Naive B cell (primary cell): ENCODE measurements at regions not wholly inside any gene's neighbourhood (a gene's known extent, or its start where the extent isn't known, plus 50 kb on each side); places are given as distances from the start of the nearest gene placed in this dataset.

Source experiments
- ATAC-seq, 2 donors: fragments of 150-1000 bp; cut with Tn5 transposase; 2 replicates each; pipeline ENCODE4 v1.10.0; 2021; ENCODE audit warnings: low read depth in 2 of 2, mild to moderate bottlenecking in 2 of 2, moderate library complexity in 2 of 2
- DNase-seq: peaks from one replicate; pipeline ENCODE4 v3.0.0; 2022
- H3K27ac Mint-ChIP-seq, 6 donors: one replicate each; pipeline ENCODE4 v1.8.0; 2020 to 2022; ENCODE audit warnings: mild to moderate bottlenecking in 6 of 6, mixed read lengths in 6 of 6, moderate library complexity in 5 of 6, inconsistent platforms in 2 of 6
- H3K27me3 Mint-ChIP-seq, 3 donors: one replicate each; pipeline ENCODE4 v1.8.0; 2021 to 2022; ENCODE audit warnings: mixed read lengths in 3 of 3, mild to moderate bottlenecking in 1 of 3
- H3K36me3 Mint-ChIP-seq, 2 donors: one replicate each; pipeline ENCODE4 v1.8.0; 2020 to 2022; ENCODE audit warnings: mixed read lengths in 2 of 2, inconsistent platforms in 1 of 2, mild to moderate bottlenecking in 1 of 2
- H3K4me1 Mint-ChIP-seq, 3 donors: one replicate each; pipeline ENCODE4 v1.8.0; 2020 to 2022; ENCODE audit warnings: mixed read lengths in 3 of 3, inconsistent platforms in 1 of 3, mild to moderate bottlenecking in 1 of 3, moderate library complexity in 1 of 3
- H3K4me3 Mint-ChIP-seq, 8 donors: one replicate each; pipeline ENCODE4 v1.8.0; 2020 to 2022; ENCODE audit warnings: mild to moderate bottlenecking in 8 of 8, mixed read lengths in 8 of 8, moderate library complexity in 8 of 8, inconsistent platforms in 2 of 8
- H3K9me3 Mint-ChIP-seq, 7 donors: one replicate each; pipeline ENCODE4 v1.8.0; 2020 to 2022; ENCODE audit warnings: mixed read lengths in 7 of 7, mild to moderate bottlenecking in 5 of 7, inconsistent platforms in 2 of 7, moderate library complexity in 1 of 7

DNA sequence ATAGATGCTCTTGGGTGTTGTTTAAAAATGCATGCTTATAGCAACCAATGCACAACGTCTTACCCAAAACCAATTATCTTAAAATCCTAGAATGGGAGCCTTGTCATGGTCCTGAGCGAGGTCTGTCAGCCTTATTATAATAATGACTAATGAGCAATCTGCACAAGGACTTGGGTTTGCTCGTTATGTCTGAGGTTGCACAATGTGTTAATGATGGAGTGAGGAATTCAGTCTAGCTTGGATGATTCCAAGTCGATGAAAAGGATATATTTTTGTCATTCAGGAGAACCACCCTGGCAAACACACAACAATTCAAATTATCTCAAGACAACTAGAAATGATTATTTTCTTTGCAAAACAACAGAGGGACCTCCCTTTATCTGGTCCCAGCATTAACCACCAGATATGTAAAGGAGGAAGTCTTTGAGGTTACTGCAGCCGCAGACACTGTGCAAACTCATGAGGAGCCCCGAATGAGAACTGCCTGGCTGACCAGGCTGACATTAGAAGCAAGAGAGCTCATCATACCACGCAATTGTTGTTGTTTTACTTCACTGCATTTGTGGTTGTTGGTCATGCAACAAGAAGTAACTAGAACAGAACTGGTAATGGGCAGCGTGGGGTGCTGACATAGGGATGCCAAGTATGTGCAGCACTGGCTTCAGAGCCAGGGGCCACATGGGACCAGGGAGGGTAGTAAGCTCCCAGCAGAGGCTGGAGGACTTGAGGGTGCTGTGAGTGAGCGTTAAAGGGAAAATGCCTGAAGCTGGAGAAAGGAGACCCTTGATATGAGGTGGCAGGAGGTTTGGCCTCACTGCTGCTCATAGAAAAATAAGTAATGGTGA lies 488.3 kb downstream of the CDH26 start:
- Mint-ChIP-seq H3K27me3 (peaks cover 0 to 11% (median 5%) of the 10 kb centered on the region in 3 donors), H3K4me3 (no peak overlapping the region), H3K9me3 (peaks cover 0 to 6% (median under 1%) of the 10 kb centered on the region in 7 donors), H3K4me1 (no peaks in the 10 kb centered on the region), H3K27ac (no peak overlapping the region), H3K36me3 (no peaks in the 10 kb centered on the region)
- DNase-seq (no peak), ATAC-seq (no peak)

DNA sequence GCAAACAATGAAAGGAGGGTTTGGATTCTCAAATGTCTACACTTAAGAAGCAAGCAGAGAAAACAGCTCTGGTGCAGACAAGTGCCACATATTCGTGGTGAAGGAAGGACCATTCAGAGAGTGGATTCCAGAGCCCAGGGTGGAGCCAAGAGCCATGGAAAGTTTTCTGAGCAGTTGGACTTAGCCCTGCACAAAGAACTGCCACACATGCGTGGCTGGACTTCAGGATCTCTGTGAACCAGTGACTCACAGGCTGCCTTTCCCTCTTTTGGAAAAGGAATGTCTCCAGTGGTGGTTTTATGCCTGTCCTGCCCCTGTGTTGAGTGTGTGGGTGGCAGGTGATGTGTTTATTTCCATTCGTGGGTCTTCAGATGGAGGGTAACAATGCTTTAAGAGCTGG lies 489.5 kb downstream of the CDH26 start:
- Mint-ChIP-seq H3K27ac (no peak overlapping the region), H3K4me3 (no peak overlapping the region), H3K9me3 (peaks cover 0 to 6% (median 0%) of the 10 kb centered on the region in 7 donors), H3K4me1 (no peaks in the 10 kb centered on the region), H3K27me3 (peaks cover 0 to 11% (median 5%) of the 10 kb centered on the region in 3 donors), H3K36me3 (no peaks in the 10 kb centered on the region)
- DNase-seq (no peak), ATAC-seq (no peak)

- Mint-ChIP-seq H3K9me3 (peaks cover 0 to 7% (median 0%) of the 10 kb centered on the region in 7 donors), H3K27me3 (peaks cover 0 to 18% (median 11%) of the 10 kb centered on the region in 3 donors), H3K36me3 (no peaks in the 10 kb centered on the region), H3K27ac (peak overlapping the region in 1 of 6 donors; percentile 59), H3K4me1 (no peaks in the 10 kb centered on the region), H3K4me3 (no peak overlapping the region)
- DNase-seq (no peak), ATAC-seq (no peak)
Measured at GRCh38 chr20:60453388-60454246, 495.4 kb downstream of the CDH26 start.

DNA sequence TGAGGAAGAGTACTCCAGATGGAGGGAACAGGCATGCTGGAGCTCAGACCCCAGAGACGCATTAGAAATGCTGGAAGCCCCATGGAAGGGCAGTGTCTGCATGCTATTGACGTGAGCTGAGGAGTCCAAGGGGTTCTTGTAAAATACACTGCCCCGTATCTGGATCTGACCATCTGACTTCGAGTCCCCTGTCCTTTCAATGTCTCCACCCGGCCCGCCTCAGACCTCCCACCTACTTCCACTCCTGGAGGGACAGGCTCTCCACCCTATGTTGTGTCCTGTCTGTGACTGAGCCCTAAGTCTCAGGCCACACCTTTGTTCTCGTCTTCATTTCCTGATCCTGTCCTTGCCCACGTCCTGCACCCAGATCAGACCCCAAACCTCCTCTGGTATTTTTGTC lies 496.3 kb downstream of the CDH26 start:
- DNase-seq (no peak), ATAC-seq (no peak)
- Mint-ChIP-seq H3K27ac (no peak overlapping the region), H3K4me3 (no peak overlapping the region), H3K9me3 (peaks cover 0 to 7% (median 0%) of the 10 kb centered on the region in 7 donors), H3K4me1 (no peaks in the 10 kb centered on the region), H3K27me3 (peaks cover 0 to 18% (median 11%) of the 10 kb centered on the region in 3 donors), H3K36me3 (no peaks in the 10 kb centered on the region)

GRCh38 chr20:60455272-60455671 lies 497.0 kb downstream of the CDH26 start:
- no peaks in the 10 kb centered on the region for H3K36me3 Mint-ChIP-seq
- peaks cover 0 to 18% (median 11%) of the 10 kb centered on the region in 3 donors for H3K27me3 Mint-ChIP-seq
- no peaks in the 10 kb centered on the region for H3K4me1 Mint-ChIP-seq
- H3K4me3 Mint-ChIP-seq: no peak overlapping the region
- ATAC-seq (no peak), DNase-seq (no peak)
- peaks cover 0 to 7% (median 4%) of the 10 kb centered on the region in 7 donors for H3K9me3 Mint-ChIP-seq
- H3K27ac Mint-ChIP-seq: no peak overlapping the region

DNA sequence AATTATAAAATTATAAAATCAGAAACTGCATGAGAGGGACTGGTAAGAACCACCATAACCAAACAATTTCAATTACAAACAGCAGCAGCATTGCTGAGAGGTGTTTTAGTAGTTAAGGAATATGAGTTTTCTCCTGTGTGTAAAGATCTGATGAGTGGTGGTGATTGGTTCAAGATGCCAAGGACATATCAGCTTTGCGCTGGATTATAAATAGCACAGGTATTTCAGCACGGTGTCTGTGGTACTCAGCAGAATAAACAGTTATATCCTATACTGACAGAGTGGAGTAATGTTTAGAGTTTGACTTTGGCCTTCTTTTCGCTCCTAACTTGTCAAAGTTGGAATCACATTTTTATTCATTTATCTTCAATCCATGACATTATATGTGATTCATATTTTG lies 501.0 kb downstream of the CDH26 start:
- no peak for ATAC-seq
- Mint-ChIP-seq H3K27ac (no peak overlapping the region), H3K9me3 (peaks cover 0 to 29% (median 2%) of the 10 kb centered on the region in 7 donors), H3K4me3 (no peak overlapping the region), H3K36me3 (no peaks in the 10 kb centered on the region), H3K27me3 (peaks cover 3 to 18% (median 11%) of the 10 kb centered on the region in 3 donors), H3K4me1 (no peaks in the 10 kb centered on the region)
- no peak for DNase-seq

DNA sequence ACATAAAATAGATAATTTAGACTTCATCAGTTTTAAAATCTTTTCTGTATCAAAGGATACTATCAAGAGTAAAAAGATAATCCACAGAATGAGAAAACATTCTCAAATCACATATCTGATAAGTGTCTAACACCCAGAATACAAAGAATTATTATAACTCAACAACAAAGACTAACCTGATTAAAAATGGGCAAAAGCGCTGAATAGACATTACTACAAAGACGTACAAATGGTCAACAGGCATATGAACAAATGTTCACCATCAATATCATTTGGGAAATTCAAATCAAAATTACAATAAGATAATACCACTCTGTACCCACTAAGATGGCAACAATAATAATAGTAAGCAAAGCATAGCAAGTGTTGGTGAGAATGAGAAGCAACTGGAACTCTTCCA lies 503.8 kb downstream of the CDH26 start:
- Mint-ChIP-seq H3K27me3 (peaks cover 3 to 12% (median 11%) of the 10 kb centered on the region in 3 donors), H3K4me1 (no peaks in the 10 kb centered on the region), H3K4me3 (no peak overlapping the region), H3K9me3 (peaks cover 0 to 29% (median 2%) of the 10 kb centered on the region in 7 donors), H3K36me3 (no peaks in the 10 kb centered on the region), H3K27ac (no peak overlapping the region)
- ATAC-seq: no peak
- DNase-seq: no peak

DNA sequence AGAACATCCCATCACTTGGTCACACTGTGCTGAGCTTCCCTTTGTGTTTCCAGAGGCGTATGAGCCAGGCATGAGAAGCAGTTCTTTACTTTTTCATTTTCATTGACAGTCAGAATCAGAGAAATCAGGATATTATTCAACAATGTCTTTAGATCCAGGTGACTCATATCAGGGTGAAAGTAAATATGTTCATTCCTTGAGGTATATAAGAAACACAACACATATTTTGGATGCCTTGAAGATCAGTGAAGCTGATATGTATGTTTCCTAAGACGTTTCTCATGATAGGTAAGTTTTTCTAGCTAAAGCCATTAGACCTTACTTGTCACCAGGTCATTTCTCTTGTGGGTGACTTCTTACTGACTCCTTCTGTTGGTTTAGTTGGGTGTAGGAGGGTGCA lies 505.6 kb downstream of the CDH26 start:
- H3K27ac Mint-ChIP-seq: no peak overlapping the region
- ATAC-seq: no peak
- no peak for DNase-seq
- peaks cover 0 to 3% (median 0%) of the 10 kb centered on the region in 3 donors for H3K27me3 Mint-ChIP-seq
- no peak overlapping the region for H3K4me3 Mint-ChIP-seq
- no peaks in the 10 kb centered on the region for H3K36me3 Mint-ChIP-seq
- H3K9me3 Mint-ChIP-seq: peaks cover 0 to 29% (median 2%) of the 10 kb centered on the region in 7 donors
- no peaks in the 10 kb centered on the region for H3K4me1 Mint-ChIP-seq

- no peak for ATAC-seq
- peak overlapping the region in 1 of 6 donors; percentile 44 for H3K27ac Mint-ChIP-seq
- no peaks in the 10 kb centered on the region for H3K36me3 Mint-ChIP-seq
- no peaks in the 10 kb centered on the region for H3K4me1 Mint-ChIP-seq
- DNase-seq: no peak
- H3K27me3 Mint-ChIP-seq: peaks cover 0 to 6% (median 0%) of the 10 kb centered on the region in 3 donors
- H3K9me3 Mint-ChIP-seq: peaks cover 0 to 22% (median 0%) of the 10 kb centered on the region in 7 donors
- H3K4me3 Mint-ChIP-seq: no peak overlapping the region
Measured at GRCh38 chr20:60465439-60465838, 507.2 kb downstream of the CDH26 start.

- Mint-ChIP-seq H3K27me3 (peaks cover 0 to 4% (median 0%) of the 10 kb centered on the region in 3 donors), H3K9me3 (peaks cover 0 to 19% (median 0%) of the 10 kb centered on the region in 7 donors), H3K36me3 (no peaks in the 10 kb centered on the region), H3K4me3 (no peak overlapping the region), H3K27ac (no peak overlapping the region), H3K4me1 (no peaks in the 10 kb centered on the region)
- ATAC-seq (no peak), DNase-seq (no peak)
Measured at GRCh38 chr20:60465993-60466686, 507.9 kb downstream of the CDH26 start.

DNA sequence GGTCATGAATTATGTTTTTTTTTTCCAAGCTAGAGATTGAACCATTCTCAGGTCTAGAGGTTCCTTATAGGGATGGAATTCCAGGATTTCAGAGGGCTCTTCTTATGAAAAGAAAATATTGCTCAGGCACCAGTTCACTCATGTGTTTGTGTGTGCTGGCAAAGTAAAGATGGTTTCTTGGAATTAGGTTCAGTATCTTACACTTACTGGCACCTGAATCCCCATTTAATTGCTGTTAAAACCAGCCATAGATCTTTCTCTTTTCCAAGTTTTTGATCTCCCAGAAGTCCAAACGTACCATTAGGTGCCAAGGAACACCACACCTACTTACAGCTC lies 508.4 kb downstream of the CDH26 start:
- H3K4me3 Mint-ChIP-seq: no peak overlapping the region
- ATAC-seq: no peak
- H3K27ac Mint-ChIP-seq: no peak overlapping the region
- no peaks in the 10 kb centered on the region for H3K36me3 Mint-ChIP-seq
- peaks cover 0 to 3% (median 0%) of the 10 kb centered on the region in 3 donors for H3K27me3 Mint-ChIP-seq
- no peaks in the 10 kb centered on the region for H3K4me1 Mint-ChIP-seq
- no peak for DNase-seq
- H3K9me3 Mint-ChIP-seq: peaks cover 0 to 15% (median 0%) of the 10 kb centered on the region in 7 donors

DNA sequence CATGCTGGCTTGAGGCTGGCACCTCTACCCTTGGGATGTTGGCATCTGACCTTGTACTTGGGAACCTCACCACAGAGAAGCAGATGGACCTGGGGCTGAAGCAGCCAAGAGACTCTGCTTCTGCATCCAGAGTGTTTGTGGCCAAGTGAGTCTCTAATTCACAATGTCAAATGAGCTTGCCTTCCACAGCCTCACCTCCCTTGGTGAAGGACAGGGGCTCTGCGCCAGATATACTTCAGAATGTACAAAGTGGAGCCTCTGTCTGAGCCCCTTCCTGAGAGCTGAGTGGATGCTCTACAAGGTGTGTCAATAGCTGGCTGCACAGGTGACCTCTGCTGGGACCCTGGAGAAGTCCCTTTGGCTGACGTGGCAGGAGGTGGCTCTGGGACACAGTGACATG lies 508.9 kb downstream of the CDH26 start:
- ATAC-seq: no peak
- Mint-ChIP-seq H3K27me3 (peaks cover 0 to 3% (median 0%) of the 10 kb centered on the region in 3 donors), H3K4me1 (no peaks in the 10 kb centered on the region), H3K4me3 (peak overlapping the region in 1 of 8 donors; percentile 22), H3K36me3 (no peaks in the 10 kb centered on the region), H3K9me3 (peaks cover 0 to 12% (median 0%) of the 10 kb centered on the region in 7 donors), H3K27ac (no peak overlapping the region)
- DNase-seq: no peak

DNA sequence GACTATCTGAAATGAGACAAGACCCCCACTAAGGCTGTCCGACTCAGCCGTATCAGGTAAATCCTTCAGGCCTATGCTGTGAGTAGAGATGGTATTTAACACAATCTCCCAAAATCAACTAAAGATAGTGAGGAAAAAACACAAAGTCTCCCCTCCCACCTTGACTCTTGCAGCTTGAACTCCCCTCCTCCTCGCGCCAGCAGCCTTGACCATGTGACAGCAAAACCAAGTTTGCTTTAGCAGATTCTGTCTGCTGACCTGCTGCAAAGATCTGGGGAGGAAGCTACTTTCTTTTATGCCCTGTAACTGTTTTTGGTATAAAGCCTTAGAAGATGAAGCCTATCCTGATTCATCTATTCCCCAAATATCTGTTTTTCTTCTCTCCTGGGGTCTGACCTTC lies 509.5 kb downstream of the CDH26 start:
- no peaks in the 10 kb centered on the region for H3K36me3 Mint-ChIP-seq

More for the DNA sequence above, 509.5 kb downstream of the CDH26 start:
- no peak overlapping the region for H3K27ac Mint-ChIP-seq
- H3K4me3 Mint-ChIP-seq: no peak overlapping the region
- ATAC-seq (no peak), DNase-seq (no peak)
- peaks cover 0 to 7% (median 1%) of the 10 kb centered on the region in 7 donors for H3K9me3 Mint-ChIP-seq
- peaks cover 0 to 3% (median 0%) of the 10 kb centered on the region in 3 donors for H3K27me3 Mint-ChIP-seq
- H3K4me1 Mint-ChIP-seq: no peaks in the 10 kb centered on the region
